GM18498 (cell line): ENCODE measurements at regions not wholly inside any gene's neighbourhood (a gene's known extent, or its start where the extent isn't known, plus 50 kb on each side); places are given as distances from the start of the nearest gene placed in this dataset.

Source experiments
- ATAC-seq: cut with Tn5 transposase; IDR thresholded peaks from one replicate; pipeline ENCODE4 v1.9.1; 2021; ENCODE audit warnings: mild to moderate bottlenecking, moderate library complexity; ENCODE audit not compliant: unreplicated experiment

- no peak for ATAC-seq
Observed at GRCh38 chr5:98700730-98701129, 72.7 kb upstream of the RGMB start.

DNA sequence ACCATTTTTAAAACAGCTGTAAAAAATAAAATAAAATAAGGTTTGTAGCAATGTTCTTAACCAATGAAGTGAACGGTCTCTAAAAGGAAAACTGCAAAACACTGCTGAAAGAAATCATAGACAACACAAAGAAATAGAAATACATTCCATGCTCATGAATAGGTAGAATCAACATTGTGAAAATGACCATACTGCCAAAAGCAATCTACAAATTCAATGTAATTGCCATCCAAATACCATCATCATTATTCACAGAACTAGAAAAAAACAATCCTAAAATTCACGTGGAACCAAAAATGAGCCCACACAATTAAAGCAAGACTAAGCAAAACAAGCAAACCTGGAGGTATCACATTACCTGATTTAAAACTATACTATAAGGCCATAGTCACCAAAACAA is 67.6 kb upstream of the RGMB start:
- no peak for ATAC-seq

GRCh38 chr5:98709681-98710080 is 63.8 kb upstream of the RGMB start:
- ATAC-seq: no peak

DNA sequence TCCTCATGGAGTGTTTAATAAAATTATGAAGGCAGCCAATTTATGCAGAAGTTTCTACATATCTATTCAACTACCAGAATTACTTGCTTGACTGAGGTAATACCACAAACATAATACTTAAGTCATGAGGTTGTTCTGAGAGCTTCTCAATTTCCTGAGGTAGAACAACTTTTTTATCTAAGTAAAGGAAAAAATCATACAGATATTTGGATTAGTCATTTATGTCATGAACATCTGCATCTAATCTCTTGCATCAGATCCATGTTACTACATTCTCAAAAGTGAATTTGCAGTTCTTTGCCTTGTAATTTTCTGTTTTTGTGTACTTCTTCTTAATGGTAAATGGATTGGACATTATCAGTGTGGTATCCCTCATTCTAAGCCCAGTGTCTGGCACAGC is 60.4 kb upstream of the RGMB start:
- no peak for ATAC-seq

DNA sequence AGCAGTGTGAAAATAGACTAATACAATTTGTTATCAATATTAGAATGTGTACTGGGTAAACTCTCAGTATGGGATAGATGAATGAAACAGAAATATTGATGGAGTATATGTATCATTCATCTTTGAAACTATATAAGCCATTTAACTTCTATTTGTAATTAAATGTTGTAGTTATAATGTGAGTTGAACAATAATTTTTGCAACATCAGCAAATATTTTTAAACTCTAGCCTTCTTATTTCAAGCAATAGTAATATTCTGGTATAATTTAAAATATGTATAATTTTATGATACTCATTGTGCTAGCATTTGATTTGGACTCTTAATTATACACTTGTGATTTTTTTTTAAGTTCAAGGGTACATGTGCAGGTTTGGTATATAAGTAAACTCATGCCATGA is 59.6 kb upstream of the RGMB start:
- no peak for ATAC-seq

DNA sequence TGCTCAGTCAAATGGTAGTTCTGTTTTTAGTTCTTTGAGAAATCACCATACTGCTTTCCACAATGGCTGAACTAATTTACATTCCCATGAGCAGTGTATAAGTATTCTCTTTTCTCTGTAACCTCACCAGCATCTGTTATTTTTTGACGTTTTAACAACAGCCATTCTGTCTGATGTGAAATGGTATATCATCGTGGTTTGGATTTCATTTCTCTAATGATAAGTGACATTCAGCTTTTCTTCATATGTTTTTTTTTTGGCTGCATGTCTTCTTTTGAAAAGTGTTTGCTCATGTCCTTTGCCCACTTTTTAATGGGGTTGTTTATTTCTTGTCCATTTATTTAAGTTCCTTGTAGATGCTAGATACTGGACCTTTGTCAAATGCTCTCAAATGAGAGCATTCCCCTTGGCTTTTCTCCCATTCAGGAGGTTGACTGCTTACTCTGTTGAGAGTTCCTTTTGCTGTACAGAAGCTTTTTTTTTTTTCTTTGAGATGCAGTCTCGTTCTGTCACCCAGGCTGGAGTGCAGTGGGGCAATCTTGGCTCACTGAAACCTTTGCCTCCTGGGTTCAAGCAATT is 58.7 kb upstream of the RGMB start:
- ATAC-seq: no peak

DNA sequence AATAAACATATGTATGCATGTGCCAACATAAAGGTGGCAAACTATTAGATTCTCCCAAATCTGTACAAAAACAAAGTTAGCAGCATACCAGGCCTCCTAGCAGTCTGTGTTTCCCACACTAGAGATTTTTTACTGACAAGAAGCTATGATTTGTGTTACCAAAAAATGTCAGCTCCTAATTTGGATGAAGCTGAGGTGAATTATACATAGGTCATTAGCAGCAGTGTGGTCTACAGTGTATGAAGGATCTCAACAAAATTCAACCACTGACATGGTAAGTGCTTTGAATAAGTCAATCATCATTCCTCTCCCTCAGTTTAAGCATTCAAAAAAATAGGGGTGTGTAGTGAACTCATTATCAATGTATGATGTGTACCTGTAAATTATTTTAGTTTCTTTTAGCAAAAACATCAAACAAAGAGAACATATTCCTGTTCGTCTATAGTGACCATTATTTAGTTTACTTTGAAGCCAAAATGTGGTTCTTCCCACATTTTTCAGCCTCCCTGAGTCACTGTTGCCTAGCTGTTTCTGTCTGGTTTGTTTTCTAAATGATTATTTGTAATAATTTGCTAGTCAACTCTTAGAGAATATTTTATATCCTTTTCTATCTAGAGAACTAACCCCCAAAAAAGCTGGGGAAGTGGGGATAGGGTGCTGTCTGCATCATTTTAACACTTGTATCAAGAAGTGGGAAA is 52.1 kb upstream of the RGMB start:
- no peak for ATAC-seq

DNA sequence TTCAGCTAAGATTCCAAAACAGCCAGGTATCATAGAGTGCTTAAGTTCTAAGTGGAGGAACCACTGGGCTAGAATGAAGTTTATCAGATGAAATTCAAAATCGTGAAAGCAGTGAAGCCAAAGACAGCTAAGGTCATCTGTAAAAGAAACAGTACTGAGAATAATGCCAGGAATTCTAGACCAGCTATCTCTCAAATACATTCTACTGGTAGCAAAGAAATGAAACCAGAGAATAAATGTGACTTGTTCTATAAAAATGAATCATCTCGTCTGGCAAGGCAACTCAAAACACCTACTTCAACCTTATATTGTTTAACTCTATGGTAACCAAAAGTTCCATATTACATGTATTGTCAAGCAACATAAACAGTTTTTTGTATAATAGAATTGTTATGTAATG is 51.3 kb upstream of the RGMB start:
- no peak for ATAC-seq

GRCh38 chr5:98723061-98723460 is 50.4 kb upstream of the RGMB start:
- no peak for ATAC-seq
